HCT116 (cell line): ENCODE measurements at regions not wholly inside any gene's neighbourhood (a gene's known extent, or its start where the extent isn't known, plus 50 kb on each side); places are given as distances from the start of the nearest gene placed in this dataset.

ENCODE experiments used
- ATAC-seq: fragments of 200-7000 bp; cut with Tn5 transposase; 2 replicates; pipeline ENCODE4 v1.9.1; 2020; ENCODE audit warnings: mild to moderate bottlenecking, moderate library complexity
- BruUV-seq: library from RNA; stranded (reverse); fragments of 400-500 nt; replicated peaks from 2 replicates; lab custom pipeline; 2021; lab: Mats Ljungman, UMichigan
- CTCF ChIA-PET: fragments of 300-600 bp; sonication (Branson Sonifier 250); formaldehyde crosslinking; loops from one replicate; lab custom pipeline; 2021; ENCODE audit warnings: antibody characterized with exemption; lab: Charles Lee
- POLR2A ChIA-PET: fragments of 300-600, 350-600 bp; sonication (Branson Sonifier 250); formaldehyde crosslinking; loops from one replicate; lab custom pipeline; 2021; ENCODE audit warnings: antibody characterized with exemption; lab: Charles Lee
- RAD21 ChIA-PET, 2 experiments: fragments of 300-600 bp; sonication (Branson Sonifier 250); formaldehyde crosslinking; loops; one replicate each; lab custom pipeline; 2023; ENCODE audit warnings: low total read pairs in 2 of 2; ENCODE audit not compliant: uncharacterized antibody in 2 of 2, unreplicated experiment in 2 of 2, low non-redundant PET in 1 of 2; lab: Charles Lee
- DNase-seq: peaks from one replicate; pipeline ENCODE4 v3.0.0-alpha.2; 2010; ENCODE audit warnings: low read depth, low spot score
- H2AFZ ChIP-seq: fragments of 200-600 bp; shearing (Covaris generic), sonication (generic); 2 replicates; pipeline ENCODE4 v1.6.1; 2017; ENCODE audit warnings: low read depth, mixed run types, mixed read lengths, antibody characterized with exemption, low read length; ENCODE audit not compliant: poor library complexity, severe bottlenecking
- H3K27ac ChIP-seq: 2 replicates; pipeline ENCODE4 v1.5.1; 2012; ENCODE audit warnings: low read depth, low read length
- H3K27me3 ChIP-seq: fragments of 200-600 bp; sonication (generic); 2 replicates; pipeline ENCODE4 v1.6.1; 2016; ENCODE audit warnings: mixed run types, low read length, mixed read lengths; ENCODE audit not compliant: insufficient read depth
- H3K36me3 ChIP-seq, 2 experiments: fragments of 200-500 bp in 1 of 2; fragments of 200-600 bp in 1 of 2; sonication (Bioruptor generic) in 1 of 2; sonication (generic) in 1 of 2; 2 replicates each; pipeline versions ENCODE4 v1.5.1 to v1.6.1; 2014 to 2016; ENCODE audit warnings: low read length in 2 of 2, inconsistent platforms in 1 of 2, mixed read lengths in 1 of 2, mixed run types in 1 of 2; ENCODE audit not compliant: insufficient read depth in 2 of 2, control insufficient read depth in 1 of 2
- H3K4me1 ChIP-seq, 2 experiments: fragments of 200-600 bp in 1 of 2; sonication (generic) in 1 of 2; 2 replicates each; pipeline versions ENCODE4 v1.5.1 to v1.6.1; 2012 to 2017; ENCODE audit warnings: low read length in 2 of 2, inconsistent platforms in 1 of 2, mild to moderate bottlenecking in 1 of 2, mixed read lengths in 1 of 2, mixed run types in 1 of 2, moderate library complexity in 1 of 2; ENCODE audit not compliant: insufficient read depth in 2 of 2, control insufficient read depth in 1 of 2
- H3K4me2 ChIP-seq: fragments of 200-600 bp; sonication (generic); 2 replicates; pipeline ENCODE4 v1.6.1; 2017; ENCODE audit warnings: mixed run types, low read length, mixed read lengths
- H3K4me3 ChIP-seq, 2 experiments: fragments of 200-600 bp in 1 of 2; sonication (generic) in 1 of 2; replicated peaks in 1 of 2; 2 replicates each; pipeline ENCODE4 v1.5.1; 2011 to 2016; ENCODE audit warnings: low read length in 2 of 2, control low read depth in 1 of 2, low read depth in 1 of 2, mild to moderate bottlenecking in 1 of 2, mixed read lengths in 1 of 2, mixed run types in 1 of 2
- H3K79me2 ChIP-seq: fragments of 200-600 bp; sonication (generic); 2 replicates; pipeline ENCODE4 v1.6.1; 2017; ENCODE audit warnings: mild to moderate bottlenecking, mixed run types, low read length, moderate library complexity, mixed read lengths; ENCODE audit not compliant: insufficient read depth
- H3K9ac ChIP-seq: fragments of 200-600 bp; sonication (generic); 2 replicates; pipeline ENCODE4 v1.6.1; 2016; ENCODE audit warnings: low read length, mixed read lengths
- H3K9me2 ChIP-seq: fragments of 200-600 bp; sonication (generic), shearing (Covaris generic); 2 replicates; pipeline ENCODE4 v1.6.1; 2017; ENCODE audit warnings: mixed run types, mild to moderate bottlenecking, moderate library complexity; ENCODE audit not compliant: insufficient read depth
- H3K9me3 ChIP-seq, 2 experiments: fragments of 200-500 bp in 1 of 2; fragments of 200-600 bp in 1 of 2; sonication (Bioruptor generic) in 1 of 2; sonication (generic) in 1 of 2; 2 replicates each; pipeline ENCODE4 v1.6.1; 2014 to 2017; ENCODE audit warnings: low read length in 2 of 2, mixed read lengths in 2 of 2, inconsistent platforms in 1 of 2, low read depth in 1 of 2, mild to moderate bottlenecking in 1 of 2, mixed run types in 1 of 2, moderate library complexity in 1 of 2; ENCODE audit not compliant: control insufficient read depth in 1 of 2, insufficient read depth in 1 of 2
- H4K20me1 ChIP-seq: fragments of 200-600 bp; sonication (generic), shearing (Covaris generic); 2 replicates; pipeline ENCODE4 v1.6.1; 2017; ENCODE audit warnings: mixed run types, mild to moderate bottlenecking, moderate library complexity; ENCODE audit not compliant: insufficient read depth
- ATF3 ChIP-seq: IDR thresholded peaks from 2 replicates; pipeline ENCODE4 v1.6.1; 2012
- CBX3 ChIP-seq: IDR thresholded peaks from 2 replicates; pipeline ENCODE4 v1.6.1; 2012; ENCODE audit warnings: low read depth
- CEBPB ChIP-seq: IDR thresholded peaks from 2 replicates; pipeline ENCODE4 v1.6.1; 2012; ENCODE audit warnings: low read depth
- CTCF ChIP-seq, 3 experiments: fragments of 200-600 bp in 1 of 3; sonication (generic) in 1 of 3; IDR thresholded peaks in 2 of 3; conservative IDR thresholded peaks in 1 of 3; 2 replicates each; pipeline ENCODE4 v1.5.1; 2012 to 2017; ENCODE audit warnings: low read depth in 2 of 3, low read length in 2 of 3, antibody characterized with exemption in 1 of 3, borderline replicate concordance in 1 of 3, control low read depth in 1 of 3, mild to moderate bottlenecking in 1 of 3, mixed read lengths in 1 of 3, mixed run types in 1 of 3, moderate library complexity in 1 of 3; ENCODE audit not compliant: insufficient read depth in 1 of 3
- EGR1 ChIP-seq: IDR thresholded peaks from 2 replicates; pipeline ENCODE4 v1.6.1; 2012; ENCODE audit warnings: low read depth
- ELF1 ChIP-seq: IDR thresholded peaks from 2 replicates; pipeline ENCODE4 v1.6.1; 2012; ENCODE audit warnings: low read depth, borderline replicate concordance
- EZH2phosphoT487 ChIP-seq: fragments of 200-600 bp; IDR thresholded peaks from 2 replicates; pipeline ENCODE4 v1.6.1; 2018; ENCODE audit warnings: antibody characterized with exemption, borderline replicate concordance
- JUND ChIP-seq: IDR thresholded peaks from 2 replicates; pipeline ENCODE4 v1.6.1; 2012
- MAX ChIP-seq: IDR thresholded peaks from 2 replicates; pipeline ENCODE4 v1.6.1; 2012
- POLR2A ChIP-seq: IDR thresholded peaks from 2 replicates; pipeline ENCODE4 v1.7.0; 2011; ENCODE audit warnings: borderline replicate concordance; ENCODE audit not compliant: insufficient read depth, insufficient read length; ENCODE audit errors: extremely low read depth
- POLR2AphosphoS5 ChIP-seq: IDR thresholded peaks from 2 replicates; pipeline ENCODE4 v1.6.1; 2011; ENCODE audit warnings: mild to moderate bottlenecking, low read depth, low read length, moderate library complexity
- RAD21 ChIP-seq: IDR thresholded peaks from 2 replicates; pipeline ENCODE4 v1.6.1; 2012; ENCODE audit warnings: low read depth, mild to moderate bottlenecking
- REST ChIP-seq: IDR thresholded peaks from 2 replicates; pipeline ENCODE4 v1.6.1; 2012; ENCODE audit warnings: low read depth
- SP1 ChIP-seq: IDR thresholded peaks from 2 replicates; pipeline ENCODE4 v1.6.1; 2012; ENCODE audit warnings: low read depth
- TCF7L2 ChIP-seq: IDR thresholded peaks from 2 replicates; pipeline ENCODE4 v1.7.0; 2011; ENCODE audit warnings: borderline replicate concordance, inconsistent platforms; ENCODE audit not compliant: insufficient read depth, insufficient read length; ENCODE audit errors: extremely low read depth
- ZBTB33 ChIP-seq: IDR thresholded peaks from 2 replicates; pipeline ENCODE4 v1.6.1; 2011; ENCODE audit warnings: mild to moderate bottlenecking, low read length, moderate library complexity; ENCODE audit not compliant: insufficient replicate concordance; ENCODE audit errors: extremely low read depth
- ZFX ChIP-seq: fragments of 450-650 bp; IDR thresholded peaks from 2 replicates; pipeline ENCODE4 v1.6.1; 2017
- ZNF274 ChIP-seq: fragments of 200-500 bp; sonication (Bioruptor generic); IDR thresholded peaks from 2 replicates; pipeline ENCODE4 v1.6.1; 2014; ENCODE audit warnings: mild to moderate bottlenecking, low read depth, low read length, inconsistent platforms
- intact Hi-C: fragments of 100-400 bp; cut with micrococcal nuclease; formaldehyde crosslinking; loops from 2 replicates; pipeline ENCODE4 v1.10.0; 2022

- BruUV-seq: no TSS peak
- ChIA-PET RAD21 (no interaction called here), POLR2A (no interaction called here)
Observed at GRCh38 chr5:85646036-85646435, 971.7 kb upstream of the COX7C start.

More at GRCh38 chr5:85646036-85646435, 971.7 kb upstream of the COX7C start:
- Histone ChIP-seq H3K9ac (no peak overlapping the region), H3K9me3 (no peaks in the 10 kb centered on the region), H3K4me3 (no peak overlapping the region), H3K27ac (no peak overlapping the region), H3K79me2 (no peaks in the 10 kb centered on the region), H3K4me2 (no peak overlapping the region), H3K4me1 (no peaks in the 10 kb centered on the region), H3K36me3 (no peaks in the 10 kb centered on the region), H3K27me3 (no peaks in the 10 kb centered on the region), H4K20me1 (no peaks in the 10 kb centered on the region), H2AFZ (no peak overlapping the region), H3K9me2 (no peaks in the 10 kb centered on the region)
- CTCF ChIA-PET: no interaction called here
- no peak for TF ChIP-seq REST
- TF ChIP-seq ATF3: no peak
- TF ChIP-seq EZH2phosphoT487: no peak
- no peak for TF ChIP-seq POLR2AphosphoS5
- no peak for TF ChIP-seq JUND
- TF ChIP-seq CTCF (IDR thresholded peaks at IDR 0.05 in 2 of 3, conservative IDR thresholded peaks at IDR 0.05 in 1 of 3; ENCODE audit: borderline replicate concordance in 1 of 3, insufficient read depth in 1 of 3, low read depth in 2 of 3, low read length in 2 of 3): no peak
- TF ChIP-seq TCF7L2: no peak
- TF ChIP-seq ZBTB33: no peak
- no peak for TF ChIP-seq CEBPB
- no peak for TF ChIP-seq SP1
- no peak for TF ChIP-seq ELF1
- TF ChIP-seq CBX3: no peak
- no peak for TF ChIP-seq ZFX
- TF ChIP-seq POLR2A: no peak
- no peak for TF ChIP-seq MAX
- no peak for TF ChIP-seq RAD21
- no peak for TF ChIP-seq ZNF274
- no peak for TF ChIP-seq EGR1
- DNase-seq: no peak
- ATAC-seq: no peak
- intact Hi-C loops: no loop called here
